T-helper 1 cell treated with Interleukin-12 subunit alpha and Interleukin-12 subunit beta and Interleukin-4 antibody, amounts not matched to agents 30 ng/mL and 1 ng/mL, for 36 hours (primary cell): ENCODE measurements at regions not wholly inside any gene's neighbourhood (a gene's known extent, or its start where the extent isn't known, plus 50 kb on each side); places are given as distances from the start of the nearest gene placed in this dataset.
"Not testable (repeated sequence)": the region's sequence is repeated elsewhere in the genome, so short reads cannot be mapped to it uniquely, and the experiment has no call there.

Experiments used
- intact Hi-C: fragments of 100-400 bp; cut with micrococcal nuclease; formaldehyde crosslinking; loops from one replicate; pipeline ENCODE4 v1.15.1; 2024

GRCh38 chr6:134443009-134443408 lies 125.1 kb upstream of the SGK1 start:
- intact Hi-C loops: no loop called here

- intact Hi-C loops: no loop called here
Observed at GRCh38 chr6:134442073-134442472, 124.2 kb upstream of the SGK1 start.

GRCh38 chr6:134438837-134439236 lies 120.9 kb upstream of the SGK1 start:
- intact Hi-C loops: loop anchor here (5.0 kb wide), 1 partner anchor 78 kb away; no protein-coding TSS in a partner anchor

GRCh38 chr6:134437376-134437775 lies 119.5 kb upstream of the SGK1 start:
- intact Hi-C loops: loop anchor here (1.0 to 5.0 kb wide), 6 partner anchors 80 to 1851 kb away; partner anchors contain the start of gene BCLAF1

GRCh38 chr6:134436950-134437349 lies 119.0 kb upstream of the SGK1 start:
- intact Hi-C loops: loop anchor here (1.0 to 5.0 kb wide), 12 partner anchors 58 to 1852 kb away; partner anchors contain the start of gene BCLAF1

- intact Hi-C loops: loop anchor here (1.0 to 5.0 kb wide), 11 partner anchors 57 to 1852 kb away; partner anchors contain the start of gene BCLAF1
Observed at GRCh38 chr6:134436281-134436815, 118.4 kb upstream of the SGK1 start.

- intact Hi-C loops: loop anchor here (1.0 to 5.0 kb wide), 11 partner anchors 57 to 1853 kb away; partner anchors contain the start of gene BCLAF1
Observed at GRCh38 chr6:134435814-134436280, 117.9 kb upstream of the SGK1 start.

GRCh38 chr6:134434019-134434942 lies 116.4 kb upstream of the SGK1 start:
- intact Hi-C loops: no loop called here

GRCh38 chr6:134432036-134432435 lies 114.1 kb upstream of the SGK1 start:
- intact Hi-C loops: no loop called here

GRCh38 chr6:134431421-134431859 lies 113.5 kb upstream of the SGK1 start:
- intact Hi-C loops: no loop called here

GRCh38 chr6:134429861-134430380 lies 112.0 kb upstream of the SGK1 start:
- intact Hi-C loops: no loop called here

GRCh38 chr6:134427721-134428120 lies 109.8 kb upstream of the SGK1 start:
- intact Hi-C loops: no loop called here

- intact Hi-C loops: no loop called here
Observed at GRCh38 chr6:134426623-134427022, 108.7 kb upstream of the SGK1 start.

- intact Hi-C loops: not testable (repeated sequence)
Observed at GRCh38 chr6:134425917-134426316, 108.0 kb upstream of the SGK1 start.

GRCh38 chr6:134425513-134425912 lies 107.6 kb upstream of the SGK1 start:
- intact Hi-C loops: no loop called here

GRCh38 chr6:134424798-134425170 lies 106.9 kb upstream of the SGK1 start:
- intact Hi-C loops: no loop called here

- intact Hi-C loops: no loop called here
Observed at GRCh38 chr6:134424165-134424797, 106.4 kb upstream of the SGK1 start.

GRCh38 chr6:134422426-134423231 lies 104.7 kb upstream of the SGK1 start:
- intact Hi-C loops: no loop called here

- intact Hi-C loops: no loop called here
Observed at GRCh38 chr6:134421501-134421900, 103.6 kb upstream of the SGK1 start.

GRCh38 chr6:134420614-134421181 lies 102.8 kb upstream of the SGK1 start:
- intact Hi-C loops: no loop called here
